Activated CD8-positive, alpha-beta T cell treated with anti-CD3 and anti-CD28 coated beads for 36 hours (primary cell): ENCODE measurements at regions not wholly inside any gene's neighbourhood (a gene's known extent, or its start where the extent isn't known, plus 50 kb on each side); places are given as distances from the start of the nearest gene placed in this dataset.

Experiments used
- ATAC-seq: fragments of 200-7000 bp; cut with Tn5 transposase; one replicate; pipeline ENCODE4 v1.10.0; 2021; ENCODE audit warnings: mild to moderate bottlenecking, moderate library complexity
- CTCF ChIA-PET: fragments of 350-600 bp; sonication (Branson Sonifier 250); formaldehyde crosslinking; loops from one replicate; lab custom pipeline; 2021; ENCODE audit warnings: antibody characterized with exemption; lab: Charles Lee
- POLR2A ChIA-PET: fragments of 350-600 bp; sonication (Branson Sonifier 250); formaldehyde crosslinking; loops from one replicate; lab custom pipeline; 2021; ENCODE audit warnings: antibody characterized with exemption; lab: Charles Lee
- DNase-seq: peaks from one replicate; pipeline ENCODE4 v3.0.0-alpha.2; 2020
- H3K27ac Mint-ChIP-seq: one replicate; pipeline ENCODE4 v1.8.0; 2021; ENCODE audit warnings: mild to moderate bottlenecking, mixed read lengths
- H3K27me3 Mint-ChIP-seq: one replicate; pipeline ENCODE4 v1.8.0; 2021; ENCODE audit warnings: mixed read lengths
- H3K36me3 Mint-ChIP-seq: one replicate; pipeline ENCODE4 v1.8.0; 2021; ENCODE audit warnings: low read depth, mixed read lengths
- H3K4me1 Mint-ChIP-seq: one replicate; pipeline ENCODE4 v1.8.0; 2021; ENCODE audit warnings: low read depth, mixed read lengths
- H3K4me3 Mint-ChIP-seq: one replicate; pipeline ENCODE4 v1.8.0; 2021; ENCODE audit warnings: mild to moderate bottlenecking, moderate library complexity, mixed read lengths
- H3K9me3 Mint-ChIP-seq: one replicate; pipeline ENCODE4 v1.8.0; 2021; ENCODE audit warnings: mixed read lengths
- intact Hi-C: fragments of 100-400 bp; cut with micrococcal nuclease; formaldehyde crosslinking; loops from one replicate; pipeline ENCODE4 v1.10.0; 2022
- TF ChIP-seq, protein P1 (sequence below): fragments of 200-600 bp; IDR thresholded peaks from one replicate; pipeline ENCODE4 v1.8.0; 2022; ENCODE audit warnings: antibody characterized with exemption, mild to moderate bottlenecking

DNA sequence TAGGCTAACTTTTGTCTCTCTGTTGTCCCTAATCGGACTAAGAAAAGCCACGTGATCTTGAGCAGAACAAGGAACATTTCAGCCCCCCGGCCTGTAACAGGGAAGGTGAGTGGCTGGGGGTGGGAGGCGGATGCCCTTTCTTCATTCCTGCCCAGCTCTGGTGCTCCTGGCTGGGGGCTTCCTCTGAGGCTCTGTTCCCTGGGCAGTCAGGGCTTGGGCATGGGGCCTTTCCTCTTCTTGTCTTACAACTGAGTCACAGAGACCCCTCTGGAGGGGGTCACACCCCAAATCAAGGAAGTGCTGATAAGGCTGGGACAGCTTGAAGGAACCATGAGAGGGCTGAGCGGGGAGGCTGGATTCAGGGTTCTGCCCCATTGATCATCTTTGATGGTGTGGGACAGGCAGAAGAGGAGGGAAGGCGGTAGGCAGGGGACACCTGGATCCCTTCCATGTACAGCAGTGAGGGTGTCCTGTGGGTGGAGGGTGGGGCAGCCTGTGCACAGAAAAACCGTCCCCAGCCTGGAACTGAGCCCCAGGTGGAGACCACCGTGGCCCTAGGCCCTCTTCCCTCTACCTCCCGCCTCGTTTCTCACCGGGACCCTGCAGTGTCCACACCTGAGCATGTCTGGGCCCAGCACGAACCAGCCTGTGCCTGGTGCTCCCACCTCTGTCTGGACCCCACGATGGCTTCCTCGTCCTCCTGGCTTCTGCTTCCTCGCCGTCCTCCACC, 257.7 kb upstream of the IRX1 start:
- H3K4me3 Mint-ChIP-seq = no peak overlapping the region
- TF ChIP-seq, protein P1, sequence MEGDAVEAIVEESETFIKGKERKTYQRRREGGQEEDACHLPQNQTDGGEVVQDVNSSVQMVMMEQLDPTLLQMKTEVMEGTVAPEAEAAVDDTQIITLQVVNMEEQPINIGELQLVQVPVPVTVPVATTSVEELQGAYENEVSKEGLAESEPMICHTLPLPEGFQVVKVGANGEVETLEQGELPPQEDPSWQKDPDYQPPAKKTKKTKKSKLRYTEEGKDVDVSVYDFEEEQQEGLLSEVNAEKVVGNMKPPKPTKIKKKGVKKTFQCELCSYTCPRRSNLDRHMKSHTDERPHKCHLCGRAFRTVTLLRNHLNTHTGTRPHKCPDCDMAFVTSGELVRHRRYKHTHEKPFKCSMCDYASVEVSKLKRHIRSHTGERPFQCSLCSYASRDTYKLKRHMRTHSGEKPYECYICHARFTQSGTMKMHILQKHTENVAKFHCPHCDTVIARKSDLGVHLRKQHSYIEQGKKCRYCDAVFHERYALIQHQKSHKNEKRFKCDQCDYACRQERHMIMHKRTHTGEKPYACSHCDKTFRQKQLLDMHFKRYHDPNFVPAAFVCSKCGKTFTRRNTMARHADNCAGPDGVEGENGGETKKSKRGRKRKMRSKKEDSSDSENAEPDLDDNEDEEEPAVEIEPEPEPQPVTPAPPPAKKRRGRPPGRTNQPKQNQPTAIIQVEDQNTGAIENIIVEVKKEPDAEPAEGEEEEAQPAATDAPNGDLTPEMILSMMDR = no peak
- no peaks in the 10 kb centered on the region for H3K36me3 Mint-ChIP-seq
- no peaks in the 10 kb centered on the region for H3K27me3 Mint-ChIP-seq
- H3K9me3 Mint-ChIP-seq = no peaks in the 10 kb centered on the region
- CTCF ChIA-PET = no interaction called here
- intact Hi-C loops = no loop called here
- no peak for ATAC-seq
- H3K4me1 Mint-ChIP-seq = no peaks in the 10 kb centered on the region
- POLR2A ChIA-PET = no interaction called here
- no peak overlapping the region for H3K27ac Mint-ChIP-seq
- no peak for DNase-seq

DNA sequence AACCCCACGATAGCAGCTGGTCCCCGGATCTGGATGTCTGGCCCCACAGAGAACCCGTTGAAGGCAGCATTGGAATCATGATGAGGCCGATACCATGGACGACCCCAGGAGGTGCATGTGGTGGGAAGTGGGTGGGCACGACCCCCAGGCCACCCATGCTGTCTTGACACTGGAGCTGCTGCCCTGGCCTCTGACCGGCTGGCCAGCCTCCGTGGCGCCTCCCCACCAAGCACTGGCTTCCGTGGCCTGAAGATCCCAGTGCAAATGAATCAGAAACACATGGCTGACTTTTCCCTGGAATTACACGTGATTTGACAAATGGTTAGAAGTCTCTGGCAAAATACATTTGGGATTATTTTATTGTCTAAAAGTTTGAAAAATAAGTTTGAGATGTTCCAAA, 259.0 kb upstream of the IRX1 start:
- Mint-ChIP-seq H3K36me3 (no peaks in the 10 kb centered on the region), H3K4me1 (no peaks in the 10 kb centered on the region), H3K27ac (no peak overlapping the region), H3K27me3 (no peaks in the 10 kb centered on the region), H3K9me3 (no peaks in the 10 kb centered on the region), H3K4me3 (no peak overlapping the region)
- ATAC-seq (no peak), DNase-seq (no peak)
- ChIA-PET CTCF (no interaction called here), POLR2A (no interaction called here)
- intact Hi-C loops = no loop called here
- TF ChIP-seq, protein P1 = no peak

DNA sequence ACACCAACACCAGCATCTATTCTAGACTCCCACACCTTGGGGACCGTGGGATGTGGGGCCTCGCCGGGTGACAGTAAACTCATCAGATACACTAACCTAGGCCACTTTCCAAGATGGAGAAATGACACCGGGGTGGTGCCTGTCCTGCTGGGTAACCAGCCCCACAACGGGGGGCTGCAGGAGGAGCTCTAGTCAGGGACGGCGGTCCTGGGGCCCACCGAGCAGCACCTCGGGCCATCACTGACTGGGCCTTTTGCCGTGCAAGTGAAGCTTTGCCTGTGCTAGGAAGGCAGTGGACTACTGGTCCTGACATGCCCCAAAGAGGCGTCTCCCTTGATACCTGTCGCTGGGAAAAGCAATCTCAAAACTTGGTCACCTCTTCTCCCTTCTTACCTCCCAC, 260.3 kb upstream of the IRX1 start:
- ChIA-PET POLR2A (no interaction called here), CTCF (no interaction called here)
- peaks cover 2% of the 10 kb centered on the region for H3K9me3 Mint-ChIP-seq
- ATAC-seq = no peak
- TF ChIP-seq, protein P1 = no peak
- no peaks in the 10 kb centered on the region for H3K36me3 Mint-ChIP-seq
- H3K27me3 Mint-ChIP-seq = no peaks in the 10 kb centered on the region
- no peaks in the 10 kb centered on the region for H3K4me1 Mint-ChIP-seq
- DNase-seq = no peak
- H3K4me3 Mint-ChIP-seq = no peak overlapping the region
- H3K27ac Mint-ChIP-seq = no peak overlapping the region
- intact Hi-C loops = no loop called here

DNA sequence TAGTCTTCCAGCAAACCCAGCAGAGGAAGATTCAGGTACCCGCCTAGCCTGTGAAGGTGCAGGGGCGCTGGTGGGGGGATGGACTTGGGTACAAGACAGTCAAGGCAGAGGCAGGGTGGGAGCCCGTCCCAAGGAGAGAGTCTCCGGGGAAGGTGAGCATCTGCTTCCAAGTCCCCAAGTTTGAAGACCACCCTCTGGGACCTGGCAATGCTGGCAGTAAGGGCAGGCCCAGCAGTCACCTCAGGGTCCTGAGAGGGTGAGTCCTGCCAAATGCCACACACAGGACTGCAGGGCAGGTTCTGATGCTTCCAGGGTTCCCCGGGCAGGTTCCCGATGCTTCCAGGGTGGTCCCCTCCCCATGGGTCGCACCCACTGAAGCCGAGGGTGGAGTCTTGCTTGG, 261.8 kb upstream of the IRX1 start:
- intact Hi-C loops = no loop called here
- ChIA-PET POLR2A (no interaction called here), CTCF (no interaction called here)
- DNase-seq (no peak), ATAC-seq (no peak)
- Mint-ChIP-seq H3K27me3 (no peaks in the 10 kb centered on the region), H3K27ac (no peak overlapping the region), H3K4me1 (no peaks in the 10 kb centered on the region), H3K4me3 (no peak overlapping the region), H3K9me3 (peaks cover 2% of the 10 kb centered on the region), H3K36me3 (no peaks in the 10 kb centered on the region)
- TF ChIP-seq, protein P1 = no peak

DNA sequence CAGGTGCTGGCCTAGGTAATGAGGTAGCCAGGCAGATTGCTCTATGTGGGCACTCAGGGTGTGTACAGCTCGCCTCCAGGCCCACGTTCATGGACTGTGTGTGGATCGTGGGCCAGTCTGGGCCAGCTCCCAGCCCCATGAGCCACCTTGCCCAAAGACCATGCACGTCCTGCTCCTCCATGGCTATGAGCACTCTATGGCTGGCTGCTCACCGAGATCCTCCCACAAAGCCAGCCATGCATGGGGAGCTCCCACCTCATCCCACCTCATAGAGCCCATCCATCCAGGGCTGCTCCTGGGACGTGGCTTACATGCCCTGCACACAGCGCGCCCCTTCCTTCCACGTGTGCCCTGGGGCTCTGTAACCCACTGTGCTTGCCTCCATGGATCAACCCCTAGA, 262.5 kb upstream of the IRX1 start:
- H3K36me3 Mint-ChIP-seq = no peaks in the 10 kb centered on the region
- ATAC-seq (no peak), DNase-seq (no peak)
- no peaks in the 10 kb centered on the region for H3K4me1 Mint-ChIP-seq
- TF ChIP-seq, protein P1 = no peak
- no peaks in the 10 kb centered on the region for H3K27me3 Mint-ChIP-seq
- ChIA-PET CTCF (no interaction called here), POLR2A (no interaction called here)
- intact Hi-C loops = no loop called here
- H3K4me3 Mint-ChIP-seq = no peak overlapping the region
- H3K27ac Mint-ChIP-seq = no peak overlapping the region
- peaks cover 2% of the 10 kb centered on the region for H3K9me3 Mint-ChIP-seq
